ENCODE measurements at regions not wholly inside any gene's neighbourhood (a gene's known extent, or its start where the extent isn't known, plus 50 kb on each side); places are given as distances from the start of the nearest gene placed in this dataset.

DNA sequence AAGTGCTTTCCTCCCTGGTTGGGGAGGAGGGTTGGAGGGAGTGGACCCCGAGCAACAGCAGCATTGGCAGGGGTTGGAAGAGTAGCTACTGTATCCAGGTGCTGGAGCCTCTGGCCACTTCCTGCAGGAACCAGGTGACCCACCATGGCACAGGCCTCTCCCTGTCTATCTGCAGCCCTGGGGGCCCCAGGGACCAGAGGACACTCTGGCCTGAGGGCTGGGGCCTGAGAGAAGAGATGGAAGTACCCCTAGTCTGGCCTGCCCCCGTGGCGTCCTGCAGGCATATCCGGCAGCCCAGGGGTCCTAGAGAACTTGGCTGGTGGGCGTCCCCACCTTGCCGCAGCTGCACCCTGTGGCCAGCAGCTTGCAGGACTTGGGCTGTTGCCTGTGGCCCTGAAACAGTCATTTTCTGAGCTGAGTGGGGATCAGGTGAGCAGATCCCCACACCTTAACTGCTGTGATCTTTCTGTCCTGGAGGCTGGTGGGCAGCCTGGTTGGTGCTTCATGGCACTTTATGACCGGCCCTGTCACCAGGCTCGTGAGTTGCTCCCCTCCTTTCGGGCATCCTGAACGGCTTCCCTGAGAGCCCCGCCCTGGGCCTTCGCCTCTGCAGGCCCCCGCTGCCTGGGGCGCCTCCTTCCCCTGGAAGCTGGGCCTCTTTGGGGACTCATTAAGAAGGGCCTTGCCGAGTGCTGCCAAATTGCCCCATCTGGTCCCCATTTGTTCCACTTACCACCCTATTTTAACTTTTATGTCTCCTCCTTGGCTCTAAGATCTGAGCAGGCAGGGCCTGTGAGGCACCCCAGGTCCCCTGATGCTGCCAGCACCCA lies 298.6 kb downstream of the SEC14L1 start:
- peak overlapping the region; percentile 79 to 98 for H3K27ac ChIP-seq (ENCODE audit: low read depth in 1 of 2, low read length in 2 of 2)
- intact Hi-C loops (cut with DNase I, micrococcal nuclease): loop anchor here in 1 of 2 experiments (2.0 to 10.0 kb wide), 2 partner anchors 17 to 695 kb away; partner anchors contain the start of gene TMC8
- peak overlapping the region; percentile 1 for H3K4me3 ChIP-seq (ENCODE audit: low read length)
- peaks cover 100% of the 10 kb centered on the region for H3K4me1 Mint-ChIP-seq (ENCODE audit: low read depth)
- H3K27me3 Mint-ChIP-seq: no peaks in the 10 kb centered on the region
- peaks cover 10% of the 10 kb centered on the region for H3K36me3 Mint-ChIP-seq (ENCODE audit: low read depth)
- ATAC-seq (ENCODE audit: poor library complexity) (no peak), DNase-seq (peak in 1 of 14 experiments; percentile 42)
- peak overlapping the region; percentile 93 for H3K27ac Mint-ChIP-seq
- no peaks in the 10 kb centered on the region for H3K27me3 ChIP-seq (ENCODE audit: control insufficient read depth in 1 of 2, insufficient read depth in 2 of 2, low read length in 2 of 2)
- TF ChIP-seq, protein P1, sequence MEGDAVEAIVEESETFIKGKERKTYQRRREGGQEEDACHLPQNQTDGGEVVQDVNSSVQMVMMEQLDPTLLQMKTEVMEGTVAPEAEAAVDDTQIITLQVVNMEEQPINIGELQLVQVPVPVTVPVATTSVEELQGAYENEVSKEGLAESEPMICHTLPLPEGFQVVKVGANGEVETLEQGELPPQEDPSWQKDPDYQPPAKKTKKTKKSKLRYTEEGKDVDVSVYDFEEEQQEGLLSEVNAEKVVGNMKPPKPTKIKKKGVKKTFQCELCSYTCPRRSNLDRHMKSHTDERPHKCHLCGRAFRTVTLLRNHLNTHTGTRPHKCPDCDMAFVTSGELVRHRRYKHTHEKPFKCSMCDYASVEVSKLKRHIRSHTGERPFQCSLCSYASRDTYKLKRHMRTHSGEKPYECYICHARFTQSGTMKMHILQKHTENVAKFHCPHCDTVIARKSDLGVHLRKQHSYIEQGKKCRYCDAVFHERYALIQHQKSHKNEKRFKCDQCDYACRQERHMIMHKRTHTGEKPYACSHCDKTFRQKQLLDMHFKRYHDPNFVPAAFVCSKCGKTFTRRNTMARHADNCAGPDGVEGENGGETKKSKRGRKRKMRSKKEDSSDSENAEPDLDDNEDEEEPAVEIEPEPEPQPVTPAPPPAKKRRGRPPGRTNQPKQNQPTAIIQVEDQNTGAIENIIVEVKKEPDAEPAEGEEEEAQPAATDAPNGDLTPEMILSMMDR (IDR thresholded peaks at IDR 0.05): no peak
- H3K9me3 Mint-ChIP-seq: no peaks in the 10 kb centered on the region
- H3K36me3 ChIP-seq (ENCODE audit: insufficient read depth, low read length): peaks cover 18% of the 10 kb centered on the region
- peak overlapping the region; percentile 84 for H3K4me3 Mint-ChIP-seq
- no peaks in the 10 kb centered on the region for H3K9me3 ChIP-seq (ENCODE audit: control insufficient read depth in 1 of 2, insufficient read depth in 1 of 2, low read length in 2 of 2)
- POLR2A ChIA-PET: interaction anchor here (0.7 to 29.0 kb wide), 12 partner anchors 12 to 107 kb away, joined by 3 to 681 read pairs (median 17); no protein-coding TSS in a partner anchor
- H3K4me1 ChIP-seq (ENCODE audit: insufficient read depth, low read length): peaks cover 100% of the 10 kb centered on the region
- CTCF ChIA-PET: interaction anchor here (0.9 to 3.6 kb wide), 8 partner anchors 9 to 55 kb away, joined by 3 to 32 read pairs (median 4); no protein-coding TSS in a partner anchor

DNA sequence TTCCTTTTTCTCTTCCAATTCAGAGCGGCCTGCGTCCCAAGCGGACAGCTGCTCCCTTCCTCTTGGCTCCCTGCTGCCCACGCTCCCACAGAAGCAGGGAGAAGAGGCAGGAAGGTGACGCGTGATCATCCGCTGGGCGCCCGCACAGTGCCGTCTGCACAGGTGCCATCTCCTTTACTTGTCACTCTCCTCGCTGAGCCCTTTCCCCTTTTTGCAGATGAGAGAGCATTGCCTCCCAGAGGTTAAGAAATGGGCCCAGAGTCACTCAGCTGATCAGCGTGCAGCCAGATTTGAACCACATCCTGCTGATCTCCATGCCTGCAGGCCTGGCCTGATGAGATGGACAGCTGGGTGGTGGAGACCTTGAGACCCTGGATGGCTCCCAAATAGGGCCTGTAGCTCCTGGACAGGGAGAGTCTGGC lies 299.8 kb downstream of the SEC14L1 start:
- peak overlapping the region; percentile 79 to 98 for H3K27ac ChIP-seq (ENCODE audit: low read depth in 1 of 2, low read length in 2 of 2)
- ChIA-PET POLR2A (interaction anchor here (0.8 to 29.0 kb wide), 30 partner anchors 11 to 704 kb away, joined by 3 to 681 read pairs (median 9); partner anchors contain the start of genes TMC6, TMC8 and TNRC6C), CTCF (interaction anchor here (0.9 to 3.6 kb wide), 18 partner anchors 9 to 109 kb away, joined by 3 to 32 read pairs (median 6); no protein-coding TSS in a partner anchor)
- peaks cover 8% of the 10 kb centered on the region for H3K36me3 ChIP-seq (ENCODE audit: insufficient read depth, low read length)
- no peaks in the 10 kb centered on the region for H3K9me3 Mint-ChIP-seq
- H3K9me3 ChIP-seq (ENCODE audit: control insufficient read depth in 1 of 2, insufficient read depth in 1 of 2, low read length in 2 of 2): no peaks in the 10 kb centered on the region
- DNase-seq: peak in 4 of 14 experiments; percentile 63 to 72 (median 66)
- H3K27ac Mint-ChIP-seq: peak overlapping the region; percentile 93
- peak overlapping the region; percentile 87 for H3K4me3 Mint-ChIP-seq
- intact Hi-C loops (cut with DNase I, micrococcal nuclease): loop anchor here in 1 of 2 experiments (2.0 to 10.0 kb wide), 2 partner anchors 16 to 694 kb away; partner anchors contain the start of gene TMC8
- H3K4me3 ChIP-seq (ENCODE audit: low read length): peak overlapping the region; percentile 26
- H3K27me3 Mint-ChIP-seq: no peaks in the 10 kb centered on the region
- TF ChIP-seq, protein P1 (IDR thresholded peaks at IDR 0.05): no peak
- ATAC-seq (ENCODE audit: poor library complexity): no peak
- peaks cover 100% of the 10 kb centered on the region for H3K4me1 ChIP-seq (ENCODE audit: insufficient read depth, low read length)
- peaks cover 15% of the 10 kb centered on the region for H3K36me3 Mint-ChIP-seq (ENCODE audit: low read depth)
- no peaks in the 10 kb centered on the region for H3K27me3 ChIP-seq (ENCODE audit: control insufficient read depth in 1 of 2, insufficient read depth in 2 of 2, low read length in 2 of 2)
- H3K4me1 Mint-ChIP-seq (ENCODE audit: low read depth): peaks cover 100% of the 10 kb centered on the region

DNA sequence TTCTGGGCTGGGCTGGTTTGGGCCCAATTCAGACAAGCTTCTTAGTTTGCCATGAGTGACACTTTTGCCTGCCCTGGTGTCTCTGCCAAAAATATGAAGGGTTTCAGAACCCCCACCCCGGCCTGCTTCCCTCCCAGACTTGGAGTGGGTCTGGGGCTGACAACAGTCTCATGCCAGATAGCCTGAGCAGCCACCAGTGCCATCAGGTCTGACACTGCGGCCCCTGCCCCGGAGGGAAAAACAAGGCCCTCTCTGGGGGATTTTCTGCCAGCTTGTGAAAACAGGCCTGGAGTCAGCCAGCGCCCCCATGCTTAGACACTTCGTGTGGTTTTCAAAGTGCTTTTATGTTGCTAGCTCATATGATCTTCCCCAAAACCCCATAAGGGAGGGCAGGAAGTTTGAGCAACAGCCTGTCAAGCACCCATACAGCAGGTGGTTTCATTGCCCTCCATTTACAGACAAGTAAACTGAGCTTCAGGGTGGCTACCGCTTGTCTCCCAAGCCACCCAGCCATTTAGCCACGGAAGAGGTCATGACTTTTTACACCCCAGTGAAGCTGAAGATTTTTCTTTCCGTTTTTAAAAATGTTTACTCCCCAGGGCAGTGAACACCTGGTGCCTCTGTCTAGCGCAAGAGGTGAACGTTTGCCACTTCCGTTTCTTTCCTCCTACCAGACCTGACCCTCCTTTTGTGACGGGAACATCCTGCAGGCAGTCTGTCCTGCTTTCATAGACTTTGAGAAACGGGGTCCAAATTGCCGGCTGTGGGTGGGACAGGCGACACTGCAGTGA lies 300.6 kb downstream of the SEC14L1 start:
- peak; percentile 45 for ATAC-seq (ENCODE audit: poor library complexity)
- H3K36me3 Mint-ChIP-seq (ENCODE audit: low read depth): peaks cover 16% of the 10 kb centered on the region
- CTCF ChIA-PET: interaction anchor here (0.9 to 3.6 kb wide), 18 partner anchors 10 to 110 kb away, joined by 3 to 32 read pairs (median 6); no protein-coding TSS in a partner anchor
- H3K27me3 Mint-ChIP-seq: no peaks in the 10 kb centered on the region
- H3K4me1 Mint-ChIP-seq (ENCODE audit: low read depth): peaks cover 100% of the 10 kb centered on the region
- Histone ChIP-seq H3K36me3 (ENCODE audit: insufficient read depth, low read length) (peaks cover 7% of the 10 kb centered on the region), H3K27me3 (ENCODE audit: control insufficient read depth in 1 of 2, insufficient read depth in 2 of 2, low read length in 2 of 2) (no peaks in the 10 kb centered on the region), H3K4me3 (ENCODE audit: low read length) (peak overlapping the region; percentile 26), H3K4me1 (ENCODE audit: insufficient read depth, low read length) (peaks cover 100% of the 10 kb centered on the region), H3K27ac (ENCODE audit: low read depth in 1 of 2, low read length in 2 of 2) (peak overlapping the region; percentile 79 to 98), H3K9me3 (ENCODE audit: control insufficient read depth in 1 of 2, insufficient read depth in 1 of 2, low read length in 2 of 2) (no peaks in the 10 kb centered on the region)
- intact Hi-C loops (cut with DNase I, micrococcal nuclease): loop anchor here in 1 of 2 experiments (2.0 to 10.0 kb wide), 2 partner anchors 15 to 693 kb away; partner anchors contain the start of gene TMC8
- peak overlapping the region; percentile 87 for H3K4me3 Mint-ChIP-seq
- H3K9me3 Mint-ChIP-seq: no peaks in the 10 kb centered on the region
- DNase-seq: peak; percentile 56 to 95 (median 72)
- H3K27ac Mint-ChIP-seq: peak overlapping the region; percentile 93
- TF ChIP-seq, protein P1 (IDR thresholded peaks at IDR 0.05): no peak
- POLR2A ChIA-PET: interaction anchor here (0.6 to 29.0 kb wide), 34 partner anchors 10 to 1339 kb away, joined by 3 to 681 read pairs (median 8); partner anchors contain the start of genes TMC6, TMC8 and TNRC6C
